ENCODE measurements at regions not wholly inside any gene's neighbourhood (a gene's known extent, or its start where the extent isn't known, plus 50 kb on each side); places are given as distances from the start of the nearest gene placed in this dataset.
"Not testable (repeated sequence)": the region's sequence is repeated elsewhere in the genome, so short reads cannot be mapped to it uniquely, and the experiment has no call there.

DNA sequence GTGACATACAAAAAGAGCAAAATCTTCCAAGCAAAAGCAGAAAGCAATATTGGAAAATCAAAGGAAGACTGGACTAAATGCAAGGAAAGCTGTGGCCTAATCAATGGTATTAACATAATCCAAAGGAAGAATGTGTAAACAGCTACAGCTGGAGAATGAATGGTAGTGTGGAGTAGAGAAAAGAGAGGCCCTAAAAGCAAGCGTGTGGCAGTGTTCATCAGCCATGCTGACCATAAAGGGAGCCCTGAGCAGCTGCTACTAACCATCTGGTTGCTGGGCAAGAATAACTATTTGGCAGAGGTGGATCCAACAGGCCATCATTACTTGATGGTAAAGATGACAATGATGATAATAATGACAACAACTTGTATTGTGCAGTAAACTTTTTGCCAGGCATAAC lies 148.5 kb upstream of the BEND6 start:
- DNase-seq (ENCODE audit: low read depth in 2 of 2) = no peak

GRCh38 chr6:56804996-56805395 lies 149.9 kb upstream of the BEND6 start:
- DNase-seq (ENCODE audit: low read depth in 2 of 2) = no peak

GRCh38 chr6:56803594-56803993 lies 151.3 kb upstream of the BEND6 start:
- peak; percentile 45 to 50 for DNase-seq (ENCODE audit: low read depth in 2 of 2)

GRCh38 chr6:56802584-56802983 lies 152.3 kb upstream of the BEND6 start:
- no peak for DNase-seq (ENCODE audit: low read depth in 2 of 2)

- no peak for DNase-seq (ENCODE audit: low read depth in 2 of 2)
Measured at GRCh38 chr6:56799989-56800388, 154.9 kb upstream of the BEND6 start.

- DNase-seq (ENCODE audit: low read depth in 2 of 2) = peak; percentile 53 to 56
Measured at GRCh38 chr6:56798163-56798562, 155.5 kb upstream of the DST start.

DNA sequence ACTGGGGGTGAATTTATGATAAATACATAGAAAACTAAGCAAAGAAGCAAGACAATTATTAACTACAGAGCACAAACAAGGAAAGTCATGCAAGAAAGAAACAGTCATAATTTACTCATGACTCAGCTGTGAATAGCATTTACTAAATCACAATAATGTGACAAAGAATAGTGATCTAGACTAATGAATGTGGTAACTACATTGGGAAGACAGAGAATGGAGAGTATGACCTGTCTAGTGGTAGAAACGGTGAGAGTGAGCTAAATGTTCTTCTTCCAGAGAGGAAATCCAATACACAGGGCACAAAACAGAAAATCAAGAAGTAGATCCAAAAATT lies 153.5 kb upstream of the DST start:
- no peak for DNase-seq (ENCODE audit: low read depth in 2 of 2)

DNA sequence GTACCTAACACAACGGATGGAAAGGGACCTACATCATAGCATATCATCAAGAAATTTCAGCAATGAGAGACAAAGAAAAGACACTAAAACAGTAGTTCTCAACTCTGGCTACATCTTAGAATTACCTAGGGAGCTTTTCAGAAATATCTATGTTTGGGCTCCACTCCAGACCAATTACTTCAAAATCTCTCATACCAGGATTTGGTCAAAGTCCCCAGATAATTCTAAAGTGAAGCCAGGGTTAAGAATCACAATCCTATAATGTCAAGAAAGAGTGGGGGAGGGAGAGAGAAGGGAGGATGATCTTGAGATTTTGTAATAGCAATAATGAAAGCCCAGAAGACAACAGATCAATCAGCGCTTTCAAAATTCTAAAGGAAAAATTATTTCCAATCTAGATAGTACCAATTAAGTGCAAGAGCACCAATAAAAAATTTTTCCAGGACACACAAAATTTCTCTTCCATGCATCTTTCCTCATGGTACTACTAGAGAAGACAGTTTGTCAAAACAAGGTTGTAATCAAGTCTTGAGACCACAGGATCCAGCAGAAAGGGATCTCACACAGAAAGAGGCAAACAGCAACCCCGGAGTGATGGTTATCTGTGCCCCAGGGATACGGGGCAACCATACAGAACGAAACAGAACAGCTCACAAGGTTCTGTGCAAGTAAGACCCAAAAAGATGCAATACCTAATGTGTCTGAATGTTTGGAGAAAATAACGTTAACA lies 152.9 kb upstream of the DST start:
- DNase-seq (ENCODE audit: low read depth in 2 of 2) = no peak

- no peak for DNase-seq (ENCODE audit: low read depth in 2 of 2)
Measured at GRCh38 chr6:56794421-56794820, 151.7 kb upstream of the DST start.

DNA sequence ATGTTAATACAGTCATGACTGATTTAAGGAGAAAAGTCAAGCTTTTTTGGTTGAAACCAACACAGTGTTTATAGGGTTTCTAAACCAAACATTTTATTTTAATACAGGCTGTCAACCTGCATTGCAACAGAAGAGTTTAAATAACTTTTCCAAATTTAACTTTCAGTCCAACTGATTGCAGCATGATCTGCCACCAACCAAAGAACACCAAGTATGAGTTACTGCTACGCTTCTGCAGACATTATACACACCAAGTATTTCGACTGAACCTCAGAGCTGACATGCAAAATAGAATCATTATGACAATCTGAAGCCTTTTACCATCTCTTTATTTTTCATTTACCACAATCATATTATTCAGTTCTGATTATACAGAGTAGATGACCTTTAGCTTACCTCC lies 151.2 kb upstream of the DST start:
- DNase-seq (ENCODE audit: low read depth in 2 of 2) = no peak

- DNase-seq (ENCODE audit: low read depth in 2 of 2) = no peak
Measured at GRCh38 chr6:56790414-56790813, 147.7 kb upstream of the DST start.

- DNase-seq (ENCODE audit: low read depth in 2 of 2) = no peak
Measured at GRCh38 chr6:56789879-56790278, 147.2 kb upstream of the DST start.

GRCh38 chr6:56789342-56789741 lies 146.7 kb upstream of the DST start:
- no peak for DNase-seq (ENCODE audit: low read depth in 2 of 2)

DNA sequence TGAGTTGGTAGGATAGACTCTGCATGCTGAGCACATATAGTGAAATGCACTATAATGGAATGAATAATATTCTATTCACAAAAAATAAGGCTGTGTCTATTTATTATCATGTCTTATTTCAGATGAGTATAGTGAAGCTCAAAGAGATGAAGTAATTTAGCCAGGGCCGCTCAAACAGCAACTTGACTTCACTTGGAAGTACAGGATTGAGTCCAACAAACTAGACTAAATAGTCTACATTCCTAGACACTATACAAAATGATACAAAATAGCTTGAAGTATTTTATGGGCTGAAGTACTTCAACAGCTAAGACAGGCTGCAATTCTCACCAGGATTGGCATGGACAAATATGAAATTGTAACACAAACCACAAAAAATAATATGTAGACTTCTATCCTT lies 144.5 kb upstream of the DST start:
- no peak for DNase-seq (ENCODE audit: low read depth in 2 of 2)

GRCh38 chr6:56786256-56786655 lies 143.6 kb upstream of the DST start:
- DNase-seq (ENCODE audit: low read depth in 2 of 2) = no peak

DNA sequence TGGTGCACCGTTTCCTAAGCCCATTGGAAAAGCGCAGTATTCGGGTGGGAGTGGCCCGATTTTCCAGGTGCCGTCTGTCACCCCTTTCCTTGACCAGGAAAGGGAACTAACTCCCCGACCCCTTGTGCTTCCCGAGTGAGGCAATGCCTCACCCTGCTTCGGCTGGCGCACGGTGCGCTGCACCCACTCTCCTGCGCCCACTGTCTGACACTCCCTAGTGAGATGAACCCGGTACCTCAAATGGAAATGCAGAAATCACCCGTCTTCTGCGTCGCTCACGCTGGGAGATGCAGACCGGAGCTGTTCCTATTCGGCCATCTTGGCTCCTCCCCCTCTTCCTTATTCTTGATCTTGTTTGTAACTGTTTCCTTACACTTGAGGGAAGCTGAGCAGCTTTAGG lies 142.8 kb upstream of the DST start:
- not testable (repeated sequence) for DNase-seq (ENCODE audit: low read depth in 2 of 2)

DNA sequence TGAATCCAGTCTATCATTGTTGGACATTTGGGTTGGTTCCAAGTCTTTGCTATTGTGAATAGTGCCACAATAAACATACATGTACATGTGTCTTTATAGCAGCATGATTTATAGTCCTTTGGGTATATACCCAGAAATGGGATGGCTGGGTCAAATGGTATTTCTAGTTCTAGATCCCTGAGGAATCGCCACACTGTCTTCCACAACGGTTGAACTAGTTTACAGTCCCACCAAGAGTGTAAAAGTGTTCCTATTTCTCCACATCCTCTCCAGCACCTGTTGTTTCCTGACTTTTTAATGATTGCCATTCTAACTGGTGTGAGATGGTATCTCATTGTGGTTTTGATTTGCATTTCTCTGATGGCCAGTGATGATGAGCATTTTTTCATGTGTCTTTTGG lies 137.4 kb upstream of the DST start:
- not testable (repeated sequence) for DNase-seq (ENCODE audit: low read depth in 2 of 2)

- DNase-seq (ENCODE audit: low read depth in 2 of 2) = not testable (repeated sequence)
Measured at GRCh38 chr6:56778503-56778902, 135.8 kb upstream of the DST start.

DNA sequence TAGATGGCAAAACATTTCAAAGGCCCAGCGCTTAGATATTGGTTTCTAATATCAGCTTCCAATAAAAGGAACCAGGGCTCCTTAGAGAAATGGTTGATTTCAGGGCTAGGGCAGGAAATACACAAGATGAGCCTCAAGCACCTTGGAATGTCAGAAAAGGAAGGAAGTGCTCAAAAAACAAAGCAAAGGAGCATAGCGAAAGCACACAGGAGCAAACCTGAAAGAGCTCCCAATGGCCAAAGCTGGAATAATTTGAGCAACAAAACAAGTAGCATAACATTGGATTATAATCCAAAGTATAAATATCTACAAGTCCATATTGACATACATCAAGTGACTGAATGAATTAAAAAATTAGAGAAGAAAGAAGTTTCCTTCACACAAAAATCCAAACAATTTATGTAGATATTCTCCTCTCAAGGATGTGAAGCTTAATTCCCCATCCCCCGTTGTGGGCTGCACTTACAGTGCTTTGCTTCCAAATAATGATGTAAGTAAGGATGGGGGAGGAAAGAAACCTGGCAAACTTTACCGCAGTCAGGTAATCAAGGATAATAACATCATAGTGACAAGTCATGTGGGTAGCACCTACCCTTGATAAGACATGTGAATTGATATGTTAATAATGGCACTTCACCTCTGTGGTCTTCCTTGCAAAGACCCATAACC lies 132.9 kb upstream of the DST start:
- DNase-seq (ENCODE audit: low read depth in 2 of 2) = no peak

DNA sequence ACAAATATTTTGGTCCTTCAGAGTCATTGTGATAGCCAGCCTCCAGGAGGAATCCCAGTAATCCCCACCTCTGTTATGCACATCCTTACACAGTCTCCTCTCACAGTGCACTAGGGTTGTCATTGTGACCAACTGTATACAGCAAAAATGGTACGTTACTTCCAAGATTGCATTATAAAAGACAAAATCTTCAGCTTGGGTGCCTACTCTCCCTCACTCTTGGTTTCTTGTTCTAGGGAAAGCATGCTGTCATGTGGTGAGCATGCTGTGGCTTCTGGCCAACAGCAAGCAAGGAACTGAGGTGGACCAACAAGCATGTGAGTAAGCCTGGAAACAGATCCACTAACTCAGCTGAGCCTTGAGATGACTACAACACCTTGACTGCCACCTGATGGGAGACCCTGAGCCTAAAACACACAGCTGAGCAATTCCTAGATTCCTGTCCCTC lies 130.1 kb upstream of the DST start:
- peak in 1 of 2 experiments; percentile 56 for DNase-seq (ENCODE audit: low read depth in 2 of 2)

DNA sequence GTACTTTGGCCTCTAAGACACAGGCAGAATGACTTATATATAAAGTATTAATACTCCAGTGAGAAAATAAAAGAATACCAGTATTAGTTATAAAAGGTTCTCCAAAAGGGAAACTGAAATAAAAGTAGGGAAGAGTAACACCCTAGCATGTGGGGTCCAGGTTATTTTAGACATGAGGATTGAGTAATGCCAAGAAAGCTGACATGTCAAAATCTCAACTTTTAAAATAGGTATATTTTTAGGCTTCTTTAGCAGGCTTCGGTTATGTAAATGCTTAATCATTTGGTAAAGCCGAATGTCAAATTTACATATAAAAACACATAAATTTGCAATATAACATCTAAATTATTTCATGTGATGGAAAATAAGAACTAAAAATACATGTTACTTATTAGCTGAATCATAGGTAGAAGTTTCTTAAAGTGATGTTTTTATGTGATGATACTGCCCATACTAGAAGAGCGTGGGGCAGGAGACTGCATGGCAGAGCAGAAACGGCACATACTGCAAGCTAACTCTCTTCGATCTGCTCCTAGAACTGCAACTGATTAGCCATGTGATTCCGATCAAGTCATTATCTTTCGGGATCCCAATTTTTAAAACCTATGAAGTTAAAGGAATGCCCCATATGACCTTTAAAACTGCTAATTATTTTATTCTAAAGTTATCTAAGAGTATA lies 129.4 kb upstream of the DST start:
- no peak for DNase-seq (ENCODE audit: low read depth in 2 of 2)

GRCh38 chr6:56771189-56771588 lies 128.5 kb upstream of the DST start:
- no peak for DNase-seq (ENCODE audit: low read depth in 2 of 2)

- DNase-seq (ENCODE audit: low read depth in 2 of 2) = no peak
Measured at GRCh38 chr6:56770011-56770520, 127.4 kb upstream of the DST start.

All from fibroblast of skin of left biceps (primary cell).